B cell (primary cell): ENCODE measurements at regions not wholly inside any gene's neighbourhood (a gene's known extent, or its start where the extent isn't known, plus 50 kb on each side); places are given as distances from the start of the nearest gene placed in this dataset.

Source experiments
- CTCF ChIP-seq: fragments of 200-600 bp; IDR thresholded peaks from one replicate; pipeline ENCODE4 v1.8.0; 2022; ENCODE audit warnings: antibody characterized with exemption, mild to moderate bottlenecking
- EZH2 ChIP-seq: IDR thresholded peaks from 2 replicates; pipeline ENCODE4 v1.6.1; 2012; ENCODE audit warnings: borderline replicate concordance, low read depth, mild to moderate bottlenecking, moderate library complexity, low read length; ENCODE audit not compliant: insufficient read depth, poor library complexity, severe bottlenecking

GRCh38 chr5:152277936-152278335, 127.1 kb downstream of the NMUR2 start:
- no peak for TF ChIP-seq CTCF
- TF ChIP-seq EZH2, result no peak
